GM19328 (cell line): ENCODE measurements at regions not wholly inside any gene's neighbourhood (a gene's known extent, or its start where the extent isn't known, plus 50 kb on each side); places are given as distances from the start of the nearest gene placed in this dataset.
"Not testable (repeated sequence)": the region's sequence is repeated elsewhere in the genome, so short reads cannot be mapped to it uniquely, and the experiment has no call there.

Source experiments
- ATAC-seq: cut with Tn5 transposase; IDR thresholded peaks from one replicate; pipeline ENCODE4 v1.9.1; 2021; ENCODE audit warnings: mild to moderate bottlenecking, moderate library complexity; ENCODE audit not compliant: unreplicated experiment

DNA sequence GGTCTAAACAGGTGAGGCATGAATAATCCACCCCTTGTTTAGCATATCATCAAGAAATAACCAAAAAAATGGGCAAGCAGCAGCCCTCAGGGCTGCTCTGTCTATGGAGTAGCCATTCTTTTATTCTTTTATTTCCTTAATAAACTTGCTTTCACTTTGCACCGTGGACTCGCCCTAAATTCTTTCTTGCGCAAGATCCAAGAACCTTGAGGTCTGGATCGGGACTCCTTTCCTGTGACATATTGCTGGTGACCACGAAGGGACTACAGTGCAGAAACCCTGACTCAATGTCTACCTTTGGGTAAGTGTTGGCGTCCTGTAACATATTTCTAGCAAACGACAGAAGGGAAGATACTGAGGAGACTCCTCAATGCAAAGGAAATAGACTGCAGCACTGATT is 1099.2 kb downstream of the FAM181B start:
- no peak for ATAC-seq

DNA sequence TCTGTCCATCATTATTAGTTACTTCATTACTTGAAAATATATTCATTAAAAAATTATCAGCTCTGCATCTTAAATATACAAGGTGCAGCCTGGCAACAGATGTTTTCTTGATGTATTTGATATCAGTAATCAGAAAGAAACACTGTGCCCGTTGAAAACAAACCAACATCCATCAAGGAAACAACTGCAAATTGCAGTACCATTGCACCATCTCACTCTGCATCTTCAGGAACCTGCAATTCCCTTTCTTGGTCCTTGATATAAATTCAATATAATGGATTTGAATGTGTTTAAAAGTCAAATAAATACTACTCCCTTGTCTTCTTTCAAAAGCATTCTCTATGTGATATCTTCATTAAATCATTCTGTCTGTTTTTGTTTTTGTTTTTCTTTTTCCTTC is 1131.2 kb downstream of the FAM181B start:
- ATAC-seq, result no peak

DNA sequence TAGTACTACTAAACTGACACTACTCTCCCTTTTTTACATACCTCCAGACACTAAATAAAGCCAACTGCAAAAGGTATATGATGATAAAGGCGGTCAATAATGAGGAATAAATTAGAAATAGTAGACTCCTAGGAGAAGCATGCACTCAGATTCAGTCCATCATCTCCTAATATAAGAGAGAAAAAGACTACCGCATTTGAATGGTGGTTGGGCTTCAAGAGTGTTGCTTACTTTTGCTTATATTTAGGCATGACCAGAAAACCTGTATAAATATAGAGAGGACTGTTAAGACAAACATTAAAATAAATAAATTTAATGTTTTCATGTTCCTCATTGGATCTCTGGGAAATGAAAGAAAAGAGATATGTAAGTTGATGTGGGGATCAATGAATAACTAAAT is 1137.0 kb downstream of the FAM181B start:
- no peak for ATAC-seq

DNA sequence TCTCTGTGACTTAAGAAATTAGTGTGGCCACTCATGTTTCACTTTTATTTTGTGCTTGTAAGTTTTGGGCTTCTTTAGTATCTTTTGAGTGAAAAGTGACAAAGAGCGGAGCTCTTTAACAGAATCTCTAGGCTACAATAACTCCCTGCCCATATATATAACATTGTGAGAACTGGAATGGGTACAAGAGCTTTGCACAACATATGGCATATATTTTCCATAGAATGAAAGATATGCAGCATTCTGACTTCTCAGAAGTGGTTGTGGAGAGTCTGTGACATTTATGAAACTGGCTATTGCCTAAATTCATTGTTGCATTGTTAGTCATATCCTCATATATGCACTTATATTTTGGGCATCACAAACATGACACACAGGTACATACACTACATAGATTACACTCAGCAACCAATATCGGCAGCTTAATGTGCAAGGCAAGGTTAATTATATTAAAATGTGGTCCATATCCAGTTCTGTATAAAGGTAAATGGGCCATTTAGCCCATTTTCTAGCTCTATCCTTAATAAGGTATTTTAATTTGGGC is 1148.2 kb downstream of the FAM181B start:
- no peak for ATAC-seq

DNA sequence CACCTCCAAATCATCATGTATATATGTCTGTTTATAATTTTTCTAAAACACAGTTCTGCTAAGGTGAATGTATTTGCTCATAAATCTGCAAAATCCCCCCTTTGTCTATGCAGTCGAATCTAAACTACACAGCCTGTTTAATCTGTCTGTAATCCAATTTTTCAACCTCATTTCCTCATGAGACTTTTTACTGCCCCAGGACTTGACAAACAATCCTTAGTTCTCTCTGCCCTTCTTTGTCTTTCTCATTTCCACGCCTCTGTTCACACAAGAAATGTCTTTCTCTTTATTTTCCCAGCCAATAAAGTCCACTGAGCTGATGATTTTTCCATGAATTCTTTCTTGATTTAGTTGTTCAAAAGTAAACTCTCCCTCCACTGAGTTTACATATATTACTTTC is 1154.3 kb downstream of the FAM181B start:
- no peak for ATAC-seq

DNA sequence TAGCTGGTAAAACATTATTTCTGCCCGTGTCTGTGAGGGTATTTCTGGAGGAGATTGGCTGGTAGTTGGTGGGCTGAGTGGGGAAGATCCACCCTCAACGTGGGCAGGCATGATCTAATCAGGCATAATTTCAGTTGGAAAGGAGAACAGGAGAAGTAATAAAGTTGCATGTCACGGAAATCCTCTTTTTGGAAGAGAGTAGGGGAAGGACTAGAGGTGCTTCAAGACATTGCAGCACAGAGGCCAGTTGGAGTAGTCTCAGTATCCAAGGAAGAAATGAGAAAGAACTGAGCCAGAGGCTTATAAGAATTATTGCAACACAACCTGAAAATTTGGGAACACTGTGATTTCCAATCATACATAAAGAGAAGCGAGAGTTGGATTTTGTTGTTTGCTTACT is 1155.1 kb downstream of the FAM181B start:
- ATAC-seq, result no peak

DNA sequence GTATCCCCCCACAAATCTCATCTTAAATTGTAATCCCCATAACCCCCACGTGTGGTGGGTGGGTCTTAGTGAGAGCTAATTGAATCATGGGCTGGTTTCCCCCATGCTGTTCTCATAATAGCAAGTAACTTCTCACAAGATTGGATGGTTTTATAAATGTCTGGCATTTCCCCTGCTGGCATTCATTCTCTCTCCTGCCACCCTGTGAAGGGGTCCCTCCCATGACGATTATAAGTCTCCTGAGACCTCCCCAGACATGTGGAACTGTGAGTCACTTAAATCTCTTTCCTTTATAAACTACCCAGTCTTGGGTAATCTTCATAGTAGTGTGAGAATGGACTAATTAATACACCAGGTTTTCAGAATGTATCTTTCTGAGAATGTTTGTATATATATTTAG is 1159.4 kb downstream of the FAM181B start:
- ATAC-seq, result no peak

DNA sequence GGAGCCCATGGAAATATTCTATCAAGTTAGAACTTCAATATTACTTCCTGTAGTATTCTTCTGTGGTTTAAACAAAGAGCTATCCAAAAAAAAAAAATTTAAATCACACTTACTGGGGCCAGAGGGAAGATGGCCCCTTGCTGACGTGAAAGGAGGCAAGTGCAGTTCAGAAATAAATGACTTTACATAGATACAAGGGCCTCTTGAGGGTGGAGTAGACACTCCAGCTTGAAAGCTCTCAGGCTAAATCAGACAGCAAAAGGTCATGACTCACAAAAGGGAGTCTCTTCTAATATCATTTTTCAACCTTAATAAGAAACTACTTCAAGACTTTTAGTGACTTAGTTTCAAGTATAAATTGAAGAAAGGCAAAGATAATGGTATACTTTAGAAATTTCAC is 1160.3 kb downstream of the FAM181B start:
- ATAC-seq, result no peak

DNA sequence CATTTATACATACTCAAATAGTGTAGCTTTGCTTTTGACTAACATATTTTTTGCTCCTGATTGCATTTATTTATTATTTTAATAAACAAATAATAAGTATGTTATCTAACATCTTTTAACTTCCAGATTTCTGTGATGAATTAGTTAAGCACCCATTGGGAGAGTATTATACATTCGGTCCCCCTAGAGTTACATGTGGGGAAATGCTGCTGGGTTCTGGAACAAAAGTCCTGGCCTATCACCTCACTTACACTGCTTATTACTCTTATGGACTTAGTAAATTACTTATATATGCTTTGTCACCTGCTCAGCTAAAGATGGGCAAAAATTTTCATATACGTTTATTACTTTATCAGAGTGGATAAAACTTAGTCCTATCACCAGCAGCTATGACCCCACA is 1163.0 kb downstream of the FAM181B start:
- ATAC-seq, result no peak

DNA sequence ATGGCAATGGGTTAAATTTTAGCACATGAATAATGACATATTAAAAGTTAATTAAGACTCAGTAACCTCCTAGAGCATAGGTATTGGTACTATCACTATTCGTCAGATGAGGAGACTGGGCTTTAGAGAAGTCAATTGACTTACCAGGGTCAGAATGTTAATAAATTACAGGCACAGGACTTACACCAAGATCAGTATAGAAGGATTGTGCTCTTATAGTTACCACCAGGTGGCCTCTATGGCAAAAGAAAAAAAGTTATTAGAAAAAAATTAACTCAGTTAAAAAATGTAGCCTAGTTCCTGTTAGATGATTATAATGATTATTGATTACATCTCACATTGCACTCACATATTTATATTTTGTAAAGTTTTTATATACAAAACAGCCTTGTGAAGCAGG is 1163.7 kb downstream of the FAM181B start:
- ATAC-seq, result no peak

DNA sequence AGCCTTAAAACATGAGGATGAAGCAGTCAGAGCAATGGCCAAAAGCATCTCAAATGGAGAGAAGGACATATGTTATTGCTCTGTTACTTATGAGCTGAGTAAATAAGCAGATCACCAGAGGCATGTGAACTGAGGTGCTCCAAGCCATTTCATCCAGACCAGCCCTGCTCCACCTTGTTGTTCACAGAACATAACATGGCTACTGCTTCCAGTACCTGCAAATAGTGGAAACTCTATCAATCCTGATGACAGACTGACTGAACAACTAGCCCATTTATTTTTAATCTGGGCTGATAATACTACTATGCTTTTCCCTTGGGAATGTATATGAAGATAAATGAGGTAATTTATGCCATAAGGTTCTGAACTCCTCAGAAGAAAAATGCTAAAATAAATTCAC is 1164.7 kb downstream of the FAM181B start:
- ATAC-seq, result no peak

DNA sequence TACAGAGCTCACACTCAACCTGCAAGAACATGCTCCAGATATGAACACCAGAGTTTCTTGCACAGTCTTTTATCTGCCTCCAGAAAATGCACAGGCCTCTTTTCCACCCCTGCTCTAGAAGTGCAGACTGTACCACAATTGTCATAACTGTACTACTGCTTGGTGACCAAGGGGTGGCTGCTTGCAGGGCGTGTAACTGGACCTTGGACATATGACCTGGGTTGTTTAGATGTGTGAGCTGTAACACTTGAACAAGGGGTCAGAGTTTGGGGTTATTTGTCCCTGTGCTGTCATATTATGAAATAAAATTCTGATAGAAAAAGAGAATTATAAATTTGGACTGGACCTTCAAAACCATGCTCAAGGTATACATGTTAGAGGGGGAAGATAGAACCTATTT is 1185.5 kb downstream of the FAM181B start:
- ATAC-seq, result no peak

DNA sequence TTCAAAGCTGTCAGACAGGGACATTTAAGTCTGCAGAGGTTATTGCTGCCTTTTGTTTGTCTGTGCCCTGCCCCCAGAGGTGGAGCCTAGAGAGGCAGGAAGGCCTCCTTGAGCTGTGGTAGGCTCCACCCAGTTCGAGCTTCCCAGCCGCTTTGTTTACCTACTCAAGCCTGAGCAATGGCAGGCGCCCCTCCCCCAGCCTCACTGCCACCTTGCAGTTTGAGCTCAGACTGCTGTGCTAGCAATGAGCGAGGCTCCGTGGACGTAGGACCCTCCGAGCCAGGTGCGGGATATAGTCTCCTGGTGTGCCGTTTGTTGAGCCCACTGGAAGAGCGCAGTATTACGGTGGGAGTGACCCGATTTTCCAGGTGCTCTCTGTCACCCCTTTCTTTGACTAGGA is 1193.9 kb downstream of the FAM181B start:
- not testable (repeated sequence) for ATAC-seq

DNA sequence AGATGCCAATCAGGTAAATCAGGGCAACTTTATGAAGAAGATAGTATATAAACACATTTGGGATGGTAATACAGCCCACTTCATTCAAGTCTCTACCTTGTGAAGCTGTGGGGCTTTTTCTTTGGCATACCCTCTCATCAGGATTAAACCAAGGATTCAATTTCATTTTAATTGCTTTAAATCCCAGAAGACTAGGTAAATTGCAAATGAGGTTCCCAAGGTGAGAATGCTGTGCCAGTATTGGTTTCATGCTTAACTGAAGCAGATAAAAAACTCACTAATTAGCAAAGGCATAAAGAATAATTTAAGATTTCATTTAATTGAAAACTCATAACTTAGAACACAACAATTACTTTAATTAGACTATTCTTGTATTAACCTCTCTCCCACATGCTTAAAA is 1218.1 kb downstream of the FAM181B start:
- no peak for ATAC-seq

DNA sequence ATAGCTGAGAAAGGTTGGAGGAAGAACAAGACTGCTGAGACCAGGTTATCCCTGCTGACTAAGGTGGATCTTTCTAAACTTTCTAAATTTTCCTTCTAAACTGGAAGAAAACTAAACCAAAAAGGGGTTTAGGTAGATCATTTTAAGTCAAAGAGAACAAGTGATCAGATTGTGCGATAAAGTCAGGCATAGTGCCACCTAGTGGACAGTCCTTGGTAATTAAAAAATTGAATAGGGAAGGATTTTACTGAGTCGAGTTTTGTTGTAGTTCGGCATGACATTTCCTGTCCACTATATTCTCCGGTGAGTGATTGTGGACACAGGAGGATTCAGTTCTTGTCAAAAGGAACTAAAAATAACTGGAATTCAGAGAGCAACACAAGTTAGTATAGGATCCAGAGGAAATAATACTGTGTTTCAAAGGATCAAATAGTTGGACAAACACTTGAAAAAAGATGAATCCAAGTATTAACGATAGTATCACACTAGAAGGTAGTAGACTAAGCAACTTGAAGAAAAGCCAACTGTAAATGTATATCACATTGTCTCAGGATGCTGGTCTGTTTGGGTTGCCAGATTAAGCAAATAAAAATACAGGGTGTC is 1236.4 kb downstream of the FAM181B start:
- peak; percentile 64 for ATAC-seq

DNA sequence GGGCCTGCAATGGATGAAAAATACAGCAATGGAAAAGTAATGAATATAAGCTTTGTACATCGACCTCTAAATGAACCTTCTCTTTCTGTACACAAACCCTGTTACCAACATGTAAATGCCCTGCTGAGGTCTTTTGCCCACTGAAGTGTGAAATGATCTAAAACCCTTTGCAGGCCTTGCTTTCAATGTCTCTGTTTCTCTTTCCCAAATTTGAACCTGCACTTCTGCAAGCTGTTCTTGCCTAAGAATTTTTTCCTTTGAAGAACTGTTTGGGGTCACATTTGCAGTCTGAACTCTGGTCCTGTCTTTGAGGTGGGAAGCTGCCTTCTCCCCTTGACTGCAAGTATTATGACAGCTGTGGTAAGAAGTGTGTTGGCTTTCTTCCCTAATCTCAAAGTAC is 1237.1 kb downstream of the FAM181B start:
- no peak for ATAC-seq

DNA sequence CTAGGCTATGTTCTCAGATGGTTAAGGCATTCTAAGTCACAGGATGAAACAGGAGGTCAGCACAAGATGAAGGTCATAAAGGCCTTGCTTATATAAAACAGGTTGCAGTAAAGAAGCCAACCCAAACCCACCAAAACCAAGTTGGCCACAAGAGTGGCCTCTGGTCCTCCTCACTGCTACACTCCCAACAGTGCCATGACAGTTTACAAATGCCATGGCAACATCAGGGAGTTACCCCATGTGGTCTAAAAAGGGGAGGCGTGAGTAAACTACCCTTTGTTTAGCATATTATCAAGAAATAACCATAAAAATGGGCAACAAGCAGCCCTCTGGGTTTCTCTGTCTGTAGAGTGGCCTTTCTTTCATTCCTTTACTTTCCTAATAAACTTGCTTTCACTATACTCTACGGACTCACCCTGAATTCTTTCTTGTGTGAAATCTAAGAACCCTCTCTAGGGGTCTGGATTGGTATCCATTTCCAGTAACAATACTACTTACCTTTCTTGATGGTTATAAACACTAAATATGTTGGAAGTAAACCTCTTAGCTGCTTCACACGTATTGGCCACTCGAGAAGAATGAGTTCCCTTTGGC is 1237.9 kb downstream of the FAM181B start:
- no peak for ATAC-seq

DNA sequence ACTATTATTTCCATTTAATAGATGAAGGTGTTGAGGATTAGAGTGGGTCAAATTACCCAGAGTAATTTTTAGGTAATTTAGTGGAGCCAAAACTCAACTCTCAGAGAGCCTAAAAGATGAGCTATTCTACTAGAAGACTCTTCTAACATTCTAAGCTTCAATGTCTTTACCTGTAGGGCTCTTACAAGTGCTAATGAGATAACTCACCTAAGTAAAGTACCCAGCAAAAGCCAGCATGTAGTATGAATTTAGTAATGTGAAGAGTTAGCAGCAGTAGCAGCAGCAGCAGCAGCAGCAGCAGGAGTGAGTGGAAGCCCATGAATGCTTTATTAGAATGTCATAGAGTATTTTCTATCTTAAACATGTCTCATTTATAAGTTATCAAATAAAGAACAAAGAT is 1239.2 kb downstream of the FAM181B start:
- ATAC-seq, result no peak

DNA sequence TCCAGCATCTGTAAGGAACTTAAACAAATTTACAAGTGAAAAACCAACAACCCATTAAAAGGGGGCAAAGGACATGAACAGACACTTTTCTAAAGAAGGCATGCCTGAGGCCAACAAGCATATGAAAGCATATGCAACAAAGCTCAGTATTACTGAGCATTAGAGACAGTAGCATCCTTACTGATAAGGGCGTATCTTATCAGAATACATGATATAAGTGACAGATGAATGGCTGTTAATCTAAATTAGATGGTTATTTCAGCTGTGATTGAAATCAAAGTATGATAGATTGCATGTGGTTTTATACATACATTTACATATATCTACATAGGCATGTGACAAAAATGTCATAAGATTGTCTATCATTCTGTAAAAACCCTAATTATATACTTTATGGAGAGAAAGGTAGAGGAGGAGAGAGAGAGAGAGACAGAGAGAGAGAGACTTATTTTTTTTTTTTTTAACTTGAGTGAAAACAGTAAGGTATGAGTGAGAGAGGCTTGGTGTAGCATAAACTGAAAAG is 1240.7 kb downstream of the FAM181B start:
- no peak for ATAC-seq

DNA sequence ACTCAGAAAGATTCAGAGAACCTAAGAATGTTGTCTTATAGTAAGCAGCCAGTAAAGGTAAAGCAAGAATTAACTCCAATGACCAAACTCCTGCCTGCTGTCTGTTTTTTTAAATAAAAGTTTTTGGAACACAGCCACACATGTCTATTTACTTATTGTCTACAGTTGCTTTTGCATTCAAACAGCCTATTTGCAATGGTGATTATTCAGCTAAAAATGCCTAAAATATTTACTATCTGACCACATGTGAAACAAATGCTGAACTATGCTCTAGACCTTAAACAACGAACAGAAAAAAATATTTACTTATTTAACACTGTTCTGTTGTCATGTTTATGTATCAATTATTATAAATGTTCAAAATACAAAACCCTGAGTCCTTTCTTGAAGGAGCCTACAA is 1246.6 kb downstream of the FAM181B start:
- no peak for ATAC-seq

DNA sequence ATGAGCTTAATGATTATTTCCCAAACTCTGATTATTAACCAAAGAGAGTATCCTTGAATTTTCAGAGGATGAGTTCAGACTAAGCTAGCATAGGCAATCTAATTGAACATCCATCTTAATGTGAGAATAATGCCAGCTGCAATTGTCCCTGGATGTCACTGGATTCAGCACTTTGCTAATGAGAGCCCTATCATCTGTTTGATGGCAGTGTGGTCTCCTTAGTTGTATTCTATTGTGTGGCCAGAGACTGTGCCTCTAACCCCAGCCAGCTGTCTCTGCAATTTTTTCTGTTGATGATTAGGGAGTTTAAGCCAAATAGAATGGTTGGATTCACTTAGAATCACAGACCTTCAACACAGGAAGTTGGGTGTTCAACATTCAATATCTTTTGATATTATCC is 1249.5 kb downstream of the FAM181B start:
- no peak for ATAC-seq

DNA sequence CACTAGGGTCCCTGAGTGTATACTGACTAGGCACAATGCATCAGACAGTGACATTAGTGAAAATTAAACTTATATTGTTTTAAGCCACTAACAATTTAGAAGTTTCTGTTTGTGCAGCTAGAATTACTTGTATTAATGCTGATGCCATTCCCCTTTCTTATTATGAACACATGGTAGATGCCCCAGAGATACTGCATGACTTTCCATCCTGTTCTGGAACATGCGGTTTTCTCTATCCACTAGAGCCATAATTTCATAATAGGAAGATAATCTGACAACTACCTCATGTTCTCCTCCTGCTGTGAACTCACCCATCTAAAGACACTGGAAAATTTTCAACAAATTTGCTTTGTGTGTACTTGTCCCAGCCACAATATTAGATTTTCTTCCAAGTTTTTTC is 1256.4 kb downstream of the FAM181B start:
- ATAC-seq, result no peak

DNA sequence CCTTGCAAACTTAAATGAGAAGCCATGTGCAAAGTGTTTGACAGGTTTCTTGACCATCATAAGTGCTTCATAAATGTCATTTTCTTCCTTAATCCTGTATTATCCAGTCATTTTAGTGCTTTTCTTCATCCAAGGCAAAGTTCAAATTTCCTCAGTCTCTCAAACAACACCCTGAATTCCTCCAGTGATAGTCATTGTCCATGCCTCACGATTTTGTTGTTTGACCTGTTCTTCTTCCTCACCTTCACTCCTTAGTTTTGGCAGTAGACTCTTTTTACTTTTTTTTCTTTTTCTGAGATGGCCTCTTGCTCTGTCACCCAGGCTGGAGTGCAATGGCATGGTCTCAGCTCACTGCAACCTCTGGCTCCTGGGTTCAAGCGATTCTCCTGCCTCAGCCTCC is 1257.3 kb downstream of the FAM181B start:
- no peak for ATAC-seq
